ENCODE measurements at regions not wholly inside any gene's neighbourhood (a gene's known extent, or its start where the extent isn't known, plus 50 kb on each side); places are given as distances from the start of the nearest gene placed in this dataset.

DNA sequence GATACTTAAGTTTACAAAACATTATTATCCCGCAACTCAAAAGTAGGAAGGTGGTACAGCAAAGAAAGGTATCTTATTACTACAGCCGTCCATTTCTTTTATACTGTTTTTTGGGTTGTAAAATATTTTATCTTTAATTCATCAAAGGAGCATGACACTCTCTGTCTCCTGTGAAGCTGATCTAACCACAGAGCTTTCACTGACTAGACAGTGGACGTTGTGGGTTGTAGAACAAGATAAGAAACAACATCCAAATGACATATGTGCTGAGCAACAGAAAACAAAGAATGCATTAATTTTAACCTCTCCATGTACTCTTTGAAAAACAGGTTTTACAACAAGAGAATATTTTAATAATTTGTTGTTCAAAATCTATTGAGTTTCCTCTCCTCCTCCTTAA, 195.9 kb upstream of the FBXO33 start:
- TF ChIP-seq, protein P1, sequence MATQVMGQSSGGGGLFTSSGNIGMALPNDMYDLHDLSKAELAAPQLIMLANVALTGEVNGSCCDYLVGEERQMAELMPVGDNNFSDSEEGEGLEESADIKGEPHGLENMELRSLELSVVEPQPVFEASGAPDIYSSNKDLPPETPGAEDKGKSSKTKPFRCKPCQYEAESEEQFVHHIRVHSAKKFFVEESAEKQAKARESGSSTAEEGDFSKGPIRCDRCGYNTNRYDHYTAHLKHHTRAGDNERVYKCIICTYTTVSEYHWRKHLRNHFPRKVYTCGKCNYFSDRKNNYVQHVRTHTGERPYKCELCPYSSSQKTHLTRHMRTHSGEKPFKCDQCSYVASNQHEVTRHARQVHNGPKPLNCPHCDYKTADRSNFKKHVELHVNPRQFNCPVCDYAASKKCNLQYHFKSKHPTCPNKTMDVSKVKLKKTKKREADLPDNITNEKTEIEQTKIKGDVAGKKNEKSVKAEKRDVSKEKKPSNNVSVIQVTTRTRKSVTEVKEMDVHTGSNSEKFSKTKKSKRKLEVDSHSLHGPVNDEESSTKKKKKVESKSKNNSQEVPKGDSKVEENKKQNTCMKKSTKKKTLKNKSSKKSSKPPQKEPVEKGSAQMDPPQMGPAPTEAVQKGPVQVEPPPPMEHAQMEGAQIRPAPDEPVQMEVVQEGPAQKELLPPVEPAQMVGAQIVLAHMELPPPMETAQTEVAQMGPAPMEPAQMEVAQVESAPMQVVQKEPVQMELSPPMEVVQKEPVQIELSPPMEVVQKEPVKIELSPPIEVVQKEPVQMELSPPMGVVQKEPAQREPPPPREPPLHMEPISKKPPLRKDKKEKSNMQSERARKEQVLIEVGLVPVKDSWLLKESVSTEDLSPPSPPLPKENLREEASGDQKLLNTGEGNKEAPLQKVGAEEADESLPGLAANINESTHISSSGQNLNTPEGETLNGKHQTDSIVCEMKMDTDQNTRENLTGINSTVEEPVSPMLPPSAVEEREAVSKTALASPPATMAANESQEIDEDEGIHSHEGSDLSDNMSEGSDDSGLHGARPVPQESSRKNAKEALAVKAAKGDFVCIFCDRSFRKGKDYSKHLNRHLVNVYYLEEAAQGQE (IDR thresholded peaks at IDR 0.05; ENCODE audit: insufficient read depth in 1 of 2, low read depth in 2 of 2, low read length in 1 of 2), result no peak
- TF ChIP-seq SIN3A (IDR thresholded peaks at IDR 0.05; ENCODE audit: borderline replicate concordance, insufficient read depth, low read depth, low read length) (no peak), POLR2AphosphoS5 (IDR thresholded peaks at IDR 0.05; ENCODE audit: low read depth, low read length) (no peak), TCF7L2 (IDR thresholded peaks at IDR 0.05; ENCODE audit: low read depth, low read length) (no peak)
- TF ChIP-seq, protein P2, sequence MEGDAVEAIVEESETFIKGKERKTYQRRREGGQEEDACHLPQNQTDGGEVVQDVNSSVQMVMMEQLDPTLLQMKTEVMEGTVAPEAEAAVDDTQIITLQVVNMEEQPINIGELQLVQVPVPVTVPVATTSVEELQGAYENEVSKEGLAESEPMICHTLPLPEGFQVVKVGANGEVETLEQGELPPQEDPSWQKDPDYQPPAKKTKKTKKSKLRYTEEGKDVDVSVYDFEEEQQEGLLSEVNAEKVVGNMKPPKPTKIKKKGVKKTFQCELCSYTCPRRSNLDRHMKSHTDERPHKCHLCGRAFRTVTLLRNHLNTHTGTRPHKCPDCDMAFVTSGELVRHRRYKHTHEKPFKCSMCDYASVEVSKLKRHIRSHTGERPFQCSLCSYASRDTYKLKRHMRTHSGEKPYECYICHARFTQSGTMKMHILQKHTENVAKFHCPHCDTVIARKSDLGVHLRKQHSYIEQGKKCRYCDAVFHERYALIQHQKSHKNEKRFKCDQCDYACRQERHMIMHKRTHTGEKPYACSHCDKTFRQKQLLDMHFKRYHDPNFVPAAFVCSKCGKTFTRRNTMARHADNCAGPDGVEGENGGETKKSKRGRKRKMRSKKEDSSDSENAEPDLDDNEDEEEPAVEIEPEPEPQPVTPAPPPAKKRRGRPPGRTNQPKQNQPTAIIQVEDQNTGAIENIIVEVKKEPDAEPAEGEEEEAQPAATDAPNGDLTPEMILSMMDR (IDR thresholded peaks at IDR 0.05), result no peak

DNA sequence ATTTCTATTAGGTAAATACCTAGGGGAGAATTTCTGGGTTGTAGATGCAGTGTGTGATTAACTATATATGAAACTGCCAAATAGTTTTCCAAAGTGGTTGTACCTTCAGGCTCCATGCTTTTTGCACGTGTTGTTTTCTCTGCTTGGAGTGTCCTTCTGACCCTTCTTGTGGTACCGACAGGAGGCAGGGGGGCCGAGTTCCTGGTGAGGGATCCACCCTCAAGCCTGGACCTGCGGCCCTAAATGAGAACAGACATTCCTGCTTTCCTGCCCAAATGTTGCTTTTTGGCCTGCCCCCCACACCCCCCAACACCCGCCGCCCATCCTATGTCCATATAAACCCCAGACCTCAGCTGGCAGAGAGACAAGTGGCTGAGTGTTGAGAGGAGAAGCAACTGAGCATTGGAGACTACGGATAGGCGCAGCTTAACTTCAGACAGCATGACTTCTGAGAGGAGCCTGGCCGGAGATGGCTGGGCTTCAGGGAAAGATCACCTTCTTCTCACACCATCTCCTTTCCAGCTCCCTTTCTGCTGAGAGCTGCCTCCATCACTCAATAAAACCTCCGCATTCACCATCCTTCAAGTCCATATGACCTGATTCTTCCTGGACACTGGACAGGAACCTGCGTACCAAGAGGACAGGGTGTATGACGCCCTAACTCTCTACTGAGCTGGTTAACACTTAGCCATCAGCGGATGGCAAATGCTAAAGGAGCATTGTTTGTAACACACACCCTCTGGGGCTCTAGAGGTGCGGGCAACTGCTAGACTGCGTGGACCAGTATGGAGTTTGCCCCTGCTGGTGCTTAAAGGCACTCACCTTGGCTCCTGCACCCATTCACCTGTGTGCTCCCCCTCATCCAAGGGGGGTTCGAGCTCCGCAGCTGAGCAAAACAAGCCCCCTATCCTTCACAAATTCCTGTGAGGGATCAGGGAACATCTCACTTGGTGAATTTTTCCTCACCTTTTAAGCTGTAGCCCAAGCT, 194.7 kb upstream of the FBXO33 start:
- Histone ChIP-seq H3K4me1 (ENCODE audit: control insufficient read depth, insufficient read depth, low read length) (no peaks in the 10 kb centered on the region), H3K27me3 (ENCODE audit: control insufficient read depth, insufficient read depth, low read length) (no peaks in the 10 kb centered on the region), H3K27ac (ENCODE audit: low read length) (no peak overlapping the region), H3K9me3 (ENCODE audit: control insufficient read depth, insufficient read depth, low read depth, low read length) (no peaks in the 10 kb centered on the region), H3K36me3 (ENCODE audit: control insufficient read depth, insufficient read depth, low read length) (no peaks in the 10 kb centered on the region), H3K4me3 (ENCODE audit: low read depth in 2 of 2, low read length in 2 of 2) (no peak overlapping the region)
- DNase-seq (ENCODE audit: low read depth, low spot score) (no peak), ATAC-seq (no peak)
- ChIA-PET CTCF (no interaction called here), POLR2A (no interaction called here)
- BruUV-seq (replicated peaks), result no TSS peak
- in situ Hi-C loops (cut with HindIII; ENCODE audit: low pct_unique_long_range_greater_than_20kb, low sequenced_read_pairs) (no loop called here), intact Hi-C loops (cut with micrococcal nuclease; ENCODE audit: unreplicated experiment) (no loop called here)
- TF ChIP-seq SIN3A (IDR thresholded peaks at IDR 0.05; ENCODE audit: borderline replicate concordance, insufficient read depth, low read depth, low read length) (no peak), POLR2AphosphoS5 (IDR thresholded peaks at IDR 0.05; ENCODE audit: low read depth, low read length) (no peak), TCF7L2 (IDR thresholded peaks at IDR 0.05; ENCODE audit: low read depth, low read length) (no peak)
- TF ChIP-seq, protein P1 (IDR thresholded peaks at IDR 0.05; ENCODE audit: insufficient read depth in 1 of 2, low read depth in 2 of 2, low read length in 1 of 2), result no peak
- TF ChIP-seq, protein P2 (IDR thresholded peaks at IDR 0.05), result no peak

More for the DNA sequence above, 195.9 kb upstream of the FBXO33 start:
- CTCF ChIA-PET, result no interaction called here
- intact Hi-C loops (cut with micrococcal nuclease; ENCODE audit: unreplicated experiment), result no loop called here
- no peaks in the 10 kb centered on the region for H3K36me3 ChIP-seq (ENCODE audit: control insufficient read depth, insufficient read depth, low read length)
- no TSS peak for BruUV-seq (replicated peaks)
- H3K4me1 ChIP-seq (ENCODE audit: control insufficient read depth, insufficient read depth, low read length), result no peaks in the 10 kb centered on the region
- DNase-seq (ENCODE audit: low read depth, low spot score) (no peak), ATAC-seq (no peak)
- H3K27ac ChIP-seq (ENCODE audit: low read length), result no peak overlapping the region
- H3K9me3 ChIP-seq (ENCODE audit: control insufficient read depth, insufficient read depth, low read depth, low read length), result no peaks in the 10 kb centered on the region
- H3K27me3 ChIP-seq (ENCODE audit: control insufficient read depth, insufficient read depth, low read length), result no peaks in the 10 kb centered on the region
- POLR2A ChIA-PET, result no interaction called here
- H3K4me3 ChIP-seq (ENCODE audit: low read depth in 2 of 2, low read length in 2 of 2), result no peak overlapping the region
- in situ Hi-C loops (cut with HindIII; ENCODE audit: low pct_unique_long_range_greater_than_20kb, low sequenced_read_pairs), result no loop called here

All from Panc1 (cell line).